ENCODE measurements at regions not wholly inside any gene's neighbourhood (a gene's known extent, or its start where the extent isn't known, plus 50 kb on each side); places are given as distances from the start of the nearest gene placed in this dataset.

GRCh38 chr9:20135119-20135697 is 346.4 kb upstream of the SLC24A2 start:
- Histone ChIP-seq H2AFZ (ENCODE audit: low read length) (no peak overlapping the region), H4K20me1 (ENCODE audit: insufficient read depth, low read length) (no peaks in the 10 kb centered on the region), H3K9ac (ENCODE audit: low read length) (no peak overlapping the region), H3K9me2 (ENCODE audit: low read depth, low read length) (no peaks in the 10 kb centered on the region), H3K27ac (ENCODE audit: low read depth, low read length, poor library complexity, severe bottlenecking) (no peak overlapping the region), H3K36me3 (ENCODE audit: insufficient read depth, low read length) (no peaks in the 10 kb centered on the region), H3K27me3 (ENCODE audit: insufficient read depth, low read length) (no peaks in the 10 kb centered on the region), H3K4me1 (ENCODE audit: insufficient read depth, low read length, severe bottlenecking) (no peaks in the 10 kb centered on the region), H3K4me2 (ENCODE audit: low read length) (no peak overlapping the region), H3K79me2 (ENCODE audit: insufficient read depth, low read length) (no peaks in the 10 kb centered on the region), H3K9me3 (ENCODE audit: low read length) (no peaks in the 10 kb centered on the region), H3K4me3 (ENCODE audit: low read depth, low read length, poor library complexity, severe bottlenecking) (no peak overlapping the region), H3F3A (ENCODE audit: insufficient read depth, low read length) (no peaks in the 10 kb centered on the region)
- TF ChIP-seq EZH2 (IDR thresholded peaks at IDR 0.05; ENCODE audit: borderline replicate concordance, low read length) = no peak
- TF ChIP-seq CTCF (IDR thresholded peaks at IDR 0.05; ENCODE audit: low read length) = no peak

- H3K27ac ChIP-seq (ENCODE audit: low read depth, low read length, poor library complexity, severe bottlenecking) = no peak overlapping the region
- no peak overlapping the region for H2AFZ ChIP-seq (ENCODE audit: low read length)
- TF ChIP-seq EZH2 (IDR thresholded peaks at IDR 0.05; ENCODE audit: borderline replicate concordance, low read length) (no peak), CTCF (IDR thresholded peaks at IDR 0.05; ENCODE audit: low read length) (no peak)
These were observed 336.9 kb upstream of the SLC24A2 start for GRCh38 chr9:20125727-20126126.

GRCh38 chr9:20119566-20119965 is 330.7 kb upstream of the SLC24A2 start:
- no peak overlapping the region for H3K4me2 ChIP-seq (ENCODE audit: low read length)
- H2AFZ ChIP-seq (ENCODE audit: low read length) = no peak overlapping the region
- no peaks in the 10 kb centered on the region for H3K36me3 ChIP-seq (ENCODE audit: insufficient read depth, low read length)
- TF ChIP-seq EZH2 (IDR thresholded peaks at IDR 0.05; ENCODE audit: borderline replicate concordance, low read length) = no peak
- no peak for TF ChIP-seq CTCF (IDR thresholded peaks at IDR 0.05; ENCODE audit: low read length)
- no peak overlapping the region for H3K27ac ChIP-seq (ENCODE audit: low read depth, low read length, poor library complexity, severe bottlenecking)
- H3K9ac ChIP-seq (ENCODE audit: low read length) = no peak overlapping the region
- no peaks in the 10 kb centered on the region for H3K9me2 ChIP-seq (ENCODE audit: low read depth, low read length)
- no peaks in the 10 kb centered on the region for H3K9me3 ChIP-seq (ENCODE audit: low read length)
- no peaks in the 10 kb centered on the region for H3K27me3 ChIP-seq (ENCODE audit: insufficient read depth, low read length)
- no peaks in the 10 kb centered on the region for H4K20me1 ChIP-seq (ENCODE audit: insufficient read depth, low read length)
- H3K79me2 ChIP-seq (ENCODE audit: insufficient read depth, low read length) = no peaks in the 10 kb centered on the region
- no peaks in the 10 kb centered on the region for H3F3A ChIP-seq (ENCODE audit: insufficient read depth, low read length)
- no peak overlapping the region for H3K4me3 ChIP-seq (ENCODE audit: low read depth, low read length, poor library complexity, severe bottlenecking)
- no peaks in the 10 kb centered on the region for H3K4me1 ChIP-seq (ENCODE audit: insufficient read depth, low read length, severe bottlenecking)

More at GRCh38 chr9:20125727-20126126, 336.9 kb upstream of the SLC24A2 start:
- Histone ChIP-seq H4K20me1 (ENCODE audit: insufficient read depth, low read length) (no peaks in the 10 kb centered on the region), H3K9me2 (ENCODE audit: low read depth, low read length) (no peaks in the 10 kb centered on the region), H3K9ac (ENCODE audit: low read length) (no peak overlapping the region), H3K9me3 (ENCODE audit: low read length) (no peaks in the 10 kb centered on the region), H3K79me2 (ENCODE audit: insufficient read depth, low read length) (no peaks in the 10 kb centered on the region), H3F3A (ENCODE audit: insufficient read depth, low read length) (no peaks in the 10 kb centered on the region), H3K36me3 (ENCODE audit: insufficient read depth, low read length) (no peaks in the 10 kb centered on the region), H3K4me2 (ENCODE audit: low read length) (no peak overlapping the region), H3K4me3 (ENCODE audit: low read depth, low read length, poor library complexity, severe bottlenecking) (no peak overlapping the region), H3K4me1 (ENCODE audit: insufficient read depth, low read length, severe bottlenecking) (no peaks in the 10 kb centered on the region), H3K27me3 (ENCODE audit: insufficient read depth, low read length) (no peaks in the 10 kb centered on the region)
